ENCODE measurements at regions not wholly inside any gene's neighbourhood (a gene's known extent, or its start where the extent isn't known, plus 50 kb on each side); places are given as distances from the start of the nearest gene placed in this dataset.
"Not testable (repeated sequence)": the region's sequence is repeated elsewhere in the genome, so short reads cannot be mapped to it uniquely, and the experiment has no call there.

DNA sequence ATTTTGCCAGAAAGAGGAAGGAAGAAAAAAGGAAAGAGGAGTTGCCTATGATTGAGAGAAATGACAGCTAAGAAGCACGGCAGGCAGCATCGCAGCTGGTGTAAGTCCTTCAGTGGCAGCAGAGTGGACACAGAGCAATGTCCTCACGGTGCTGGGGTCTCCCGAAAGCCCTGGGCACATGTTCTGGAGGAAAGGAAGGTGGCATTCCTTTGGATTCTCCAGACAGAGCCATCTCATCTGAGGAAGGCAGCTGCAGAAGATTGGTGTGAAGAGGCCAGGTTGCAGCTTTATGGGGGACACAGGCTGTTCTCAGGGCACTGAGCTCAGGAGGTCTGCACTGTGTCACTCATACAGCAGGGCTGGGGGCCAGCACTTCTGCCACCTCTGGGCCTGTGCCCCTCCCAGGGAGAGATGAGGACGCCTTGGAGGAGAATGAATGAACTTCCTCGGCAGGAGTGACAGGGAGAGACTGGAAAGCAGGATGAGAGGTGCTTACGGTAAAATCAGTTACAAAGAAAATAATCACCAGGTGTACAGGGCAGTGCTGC, 252.0 kb upstream of the MYT1L start:
- no peak overlapping the region for H3K4me3 ChIP-seq (ENCODE audit: low read depth, low read length)
- TF ChIP-seq, protein P1, sequence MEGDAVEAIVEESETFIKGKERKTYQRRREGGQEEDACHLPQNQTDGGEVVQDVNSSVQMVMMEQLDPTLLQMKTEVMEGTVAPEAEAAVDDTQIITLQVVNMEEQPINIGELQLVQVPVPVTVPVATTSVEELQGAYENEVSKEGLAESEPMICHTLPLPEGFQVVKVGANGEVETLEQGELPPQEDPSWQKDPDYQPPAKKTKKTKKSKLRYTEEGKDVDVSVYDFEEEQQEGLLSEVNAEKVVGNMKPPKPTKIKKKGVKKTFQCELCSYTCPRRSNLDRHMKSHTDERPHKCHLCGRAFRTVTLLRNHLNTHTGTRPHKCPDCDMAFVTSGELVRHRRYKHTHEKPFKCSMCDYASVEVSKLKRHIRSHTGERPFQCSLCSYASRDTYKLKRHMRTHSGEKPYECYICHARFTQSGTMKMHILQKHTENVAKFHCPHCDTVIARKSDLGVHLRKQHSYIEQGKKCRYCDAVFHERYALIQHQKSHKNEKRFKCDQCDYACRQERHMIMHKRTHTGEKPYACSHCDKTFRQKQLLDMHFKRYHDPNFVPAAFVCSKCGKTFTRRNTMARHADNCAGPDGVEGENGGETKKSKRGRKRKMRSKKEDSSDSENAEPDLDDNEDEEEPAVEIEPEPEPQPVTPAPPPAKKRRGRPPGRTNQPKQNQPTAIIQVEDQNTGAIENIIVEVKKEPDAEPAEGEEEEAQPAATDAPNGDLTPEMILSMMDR (conservative IDR thresholded peaks at IDR 0.05; ENCODE audit: low read depth, low read length): no peak
- DNase-seq (ENCODE audit: low read depth): no peak

DNA sequence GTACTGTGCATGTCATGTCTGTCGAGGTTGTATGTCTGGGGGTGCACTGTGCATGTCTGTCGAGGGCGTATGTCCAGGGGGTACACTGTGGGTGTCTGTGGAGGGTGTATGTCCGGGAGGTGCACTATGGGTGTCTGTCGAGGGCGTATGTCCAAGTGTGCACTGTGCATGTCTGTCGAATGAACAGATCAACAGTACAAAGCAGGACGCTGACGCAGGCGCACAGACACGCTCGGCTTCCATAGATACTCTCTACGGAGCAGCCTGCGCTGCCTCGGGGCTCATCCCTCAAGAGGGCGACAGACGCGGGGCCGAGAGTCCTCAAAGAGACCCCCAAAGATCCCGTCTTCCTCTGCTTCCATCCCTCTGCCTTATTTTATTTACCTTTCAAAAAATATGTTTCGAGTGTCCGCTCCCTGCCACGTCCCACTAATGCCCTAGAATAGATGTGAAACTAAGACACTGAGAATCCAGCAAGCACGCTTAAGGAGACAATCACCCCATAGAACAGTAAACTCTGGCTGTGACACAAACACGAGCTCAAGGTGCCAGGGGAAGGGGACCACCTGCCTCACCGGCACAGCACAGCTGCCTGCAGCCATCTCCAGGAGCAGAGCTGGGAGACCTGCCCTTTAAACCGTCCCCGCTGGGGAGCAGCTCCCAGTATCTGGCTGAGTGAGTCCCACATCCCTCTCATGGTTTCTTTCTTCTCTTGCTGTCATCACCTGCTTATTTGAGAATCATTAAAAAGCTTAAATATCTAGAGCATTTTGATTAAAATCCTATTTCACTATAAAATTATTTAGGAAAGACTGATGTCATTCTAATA, 250.5 kb upstream of the MYT1L start:
- no peak for DNase-seq (ENCODE audit: low read depth)
- TF ChIP-seq, protein P1 (conservative IDR thresholded peaks at IDR 0.05; ENCODE audit: low read depth, low read length): no peak
- H3K4me3 ChIP-seq (ENCODE audit: low read depth, low read length): no peak overlapping the region

DNA sequence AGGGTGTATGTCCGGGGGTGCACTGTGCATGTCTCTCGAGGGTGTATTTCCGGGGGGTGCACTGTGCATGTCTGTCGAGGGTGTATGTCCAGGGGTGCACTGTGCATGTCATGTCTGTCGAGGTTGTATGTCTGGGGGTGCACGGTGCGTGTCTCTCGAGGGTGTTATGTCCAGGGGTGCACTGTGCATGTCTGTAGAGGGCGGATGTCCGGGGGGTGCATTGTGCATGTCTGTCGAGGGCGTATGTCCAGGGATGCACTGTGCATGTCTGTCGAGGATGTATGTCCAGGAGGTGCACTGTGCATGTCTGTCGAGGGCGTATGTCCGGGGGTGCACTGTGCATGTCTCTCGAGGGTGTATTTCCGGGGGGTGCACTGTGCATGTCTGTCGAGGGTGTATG, 249.8 kb upstream of the MYT1L start:
- DNase-seq (ENCODE audit: low read depth); H3K4me3 ChIP-seq (ENCODE audit: low read depth, low read length): not testable (repeated sequence)

DNA sequence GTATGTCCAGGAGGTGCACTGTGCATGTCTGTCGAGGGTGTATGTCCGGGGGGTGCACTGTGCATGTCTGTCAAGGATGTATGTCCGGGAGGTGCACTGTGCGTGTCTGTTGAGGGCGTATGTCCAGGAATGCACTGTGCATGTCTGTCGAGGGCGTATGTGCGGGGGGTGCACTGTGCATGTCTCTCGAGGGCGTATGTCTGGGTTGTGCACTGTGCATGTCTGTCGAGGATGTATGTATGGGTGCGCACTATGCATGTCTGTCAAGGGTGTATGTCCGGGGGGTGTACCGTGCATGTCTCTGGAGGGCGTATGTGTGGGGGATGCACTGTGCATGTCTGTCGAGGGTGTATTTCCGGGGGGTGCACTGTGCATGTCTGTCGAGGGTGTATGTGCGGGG, 249.3 kb upstream of the MYT1L start:
- no peak for DNase-seq (ENCODE audit: low read depth)
- TF ChIP-seq, protein P1 (conservative IDR thresholded peaks at IDR 0.05; ENCODE audit: low read depth, low read length): no peak

DNA sequence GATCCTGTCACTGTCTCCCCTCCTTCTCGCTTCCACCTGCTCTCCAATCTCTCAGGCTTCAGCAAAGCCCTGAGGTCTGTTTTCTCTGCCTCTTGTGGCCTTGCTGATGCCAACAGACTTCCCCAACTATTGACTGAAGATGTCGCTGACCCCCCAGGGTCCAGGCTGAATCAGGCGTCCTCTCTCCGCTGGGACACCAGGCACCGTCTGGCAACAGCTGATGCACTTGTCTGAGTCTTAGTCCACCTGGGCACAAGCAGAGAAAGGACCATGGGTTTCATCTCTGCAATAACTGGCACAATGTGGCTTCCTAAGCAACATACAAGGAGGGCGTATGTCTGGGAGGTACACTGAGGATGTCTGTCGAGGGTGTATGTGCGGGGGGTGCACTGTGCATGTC, 248.7 kb upstream of the MYT1L start:
- TF ChIP-seq, protein P1 (conservative IDR thresholded peaks at IDR 0.05; ENCODE audit: low read depth, low read length): no peak
- no peak for DNase-seq (ENCODE audit: low read depth)
- no peak overlapping the region for H3K4me3 ChIP-seq (ENCODE audit: low read depth, low read length)

More for the DNA sequence above, 249.3 kb upstream of the MYT1L start:
- H3K4me3 ChIP-seq (ENCODE audit: low read depth, low read length): no peak overlapping the region

DNA sequence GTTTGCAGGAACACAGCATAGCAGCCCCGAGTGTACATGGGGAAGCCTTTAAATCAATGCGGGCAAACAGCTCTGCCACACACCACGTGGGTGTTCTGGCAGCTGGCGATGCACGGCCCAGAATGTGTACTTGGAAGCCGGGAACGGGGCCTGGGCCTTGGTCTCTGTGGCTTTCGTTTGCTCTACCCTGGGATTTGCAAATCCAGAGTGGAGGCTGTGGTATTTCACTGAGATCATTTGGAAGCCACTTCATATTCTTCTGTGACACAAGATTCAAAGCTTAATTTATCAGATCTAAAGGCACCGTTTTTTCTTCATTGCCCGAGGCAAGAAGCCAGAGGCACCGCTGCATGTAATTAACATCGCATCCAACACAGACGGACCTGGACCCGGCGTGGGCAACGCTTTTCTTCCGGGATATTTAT, 246.3 kb upstream of the MYT1L start:
- TF ChIP-seq, protein P1 (conservative IDR thresholded peaks at IDR 0.05; ENCODE audit: low read depth, low read length): no peak
- no peak for DNase-seq (ENCODE audit: low read depth)
- H3K4me3 ChIP-seq (ENCODE audit: low read depth, low read length): no peak overlapping the region

DNA sequence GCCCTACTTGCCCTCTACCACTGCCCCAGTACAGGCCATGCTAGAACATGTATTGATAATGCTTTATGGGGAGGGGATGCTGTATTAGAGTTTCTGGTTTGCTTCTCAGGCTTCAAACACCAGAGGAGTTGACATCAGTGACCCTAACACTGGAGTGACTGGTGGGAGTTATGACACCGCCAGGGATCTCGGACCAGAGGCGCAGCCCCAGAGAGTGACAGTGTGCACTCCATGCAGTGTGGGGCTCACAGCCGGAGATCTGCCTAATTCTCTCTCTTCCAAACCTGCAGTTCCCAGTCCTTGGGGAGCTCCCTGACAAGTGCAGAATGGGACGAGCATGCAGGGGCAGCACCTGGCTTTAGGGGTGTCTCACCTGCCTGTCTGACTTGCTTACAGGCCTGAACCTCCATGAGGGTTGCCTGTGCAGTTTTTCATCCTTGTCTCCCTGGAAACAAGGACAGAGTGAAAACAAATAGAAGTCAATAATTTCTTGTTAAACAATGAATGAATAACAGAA, 244.9 kb upstream of the MYT1L start:
- H3K4me3 ChIP-seq (ENCODE audit: low read depth, low read length): no peak overlapping the region
- TF ChIP-seq, protein P1 (conservative IDR thresholded peaks at IDR 0.05; ENCODE audit: low read depth, low read length): no peak
- no peak for DNase-seq (ENCODE audit: low read depth)

Data from choroid plexus epithelial cell (primary cell).